ENCODE measurements at regions not wholly inside any gene's neighbourhood (a gene's known extent, or its start where the extent isn't known, plus 50 kb on each side); places are given as distances from the start of the nearest gene placed in this dataset.

DNA sequence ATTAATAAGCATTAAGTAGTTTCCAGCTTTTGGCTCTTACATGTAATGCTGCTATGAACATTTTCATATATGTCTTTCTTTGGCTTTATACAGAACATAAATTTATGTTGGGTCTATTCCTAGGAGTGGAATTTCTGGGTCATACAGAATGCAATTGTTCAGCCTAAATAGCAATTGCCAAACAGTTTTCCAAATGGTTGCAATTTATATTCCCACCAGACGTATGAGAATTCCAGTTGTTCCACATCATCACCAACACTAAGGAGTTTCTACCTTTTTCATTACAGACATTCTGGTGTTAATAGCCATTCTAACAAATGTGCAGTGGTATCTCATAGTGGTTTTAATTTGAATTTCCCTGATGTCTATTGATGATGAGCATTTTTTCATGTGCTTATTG, 160.1 kb upstream of the TMC3 start:
- no peak for TF ChIP-seq POLR2A (IDR thresholded peaks at IDR 0.05; ENCODE audit: extremely low read depth, insufficient read length)
- TF ChIP-seq, protein P1, sequence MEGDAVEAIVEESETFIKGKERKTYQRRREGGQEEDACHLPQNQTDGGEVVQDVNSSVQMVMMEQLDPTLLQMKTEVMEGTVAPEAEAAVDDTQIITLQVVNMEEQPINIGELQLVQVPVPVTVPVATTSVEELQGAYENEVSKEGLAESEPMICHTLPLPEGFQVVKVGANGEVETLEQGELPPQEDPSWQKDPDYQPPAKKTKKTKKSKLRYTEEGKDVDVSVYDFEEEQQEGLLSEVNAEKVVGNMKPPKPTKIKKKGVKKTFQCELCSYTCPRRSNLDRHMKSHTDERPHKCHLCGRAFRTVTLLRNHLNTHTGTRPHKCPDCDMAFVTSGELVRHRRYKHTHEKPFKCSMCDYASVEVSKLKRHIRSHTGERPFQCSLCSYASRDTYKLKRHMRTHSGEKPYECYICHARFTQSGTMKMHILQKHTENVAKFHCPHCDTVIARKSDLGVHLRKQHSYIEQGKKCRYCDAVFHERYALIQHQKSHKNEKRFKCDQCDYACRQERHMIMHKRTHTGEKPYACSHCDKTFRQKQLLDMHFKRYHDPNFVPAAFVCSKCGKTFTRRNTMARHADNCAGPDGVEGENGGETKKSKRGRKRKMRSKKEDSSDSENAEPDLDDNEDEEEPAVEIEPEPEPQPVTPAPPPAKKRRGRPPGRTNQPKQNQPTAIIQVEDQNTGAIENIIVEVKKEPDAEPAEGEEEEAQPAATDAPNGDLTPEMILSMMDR (IDR thresholded peaks at IDR 0.05; ENCODE audit: low read depth, low read length): no peak
- TF ChIP-seq, protein P2, sequence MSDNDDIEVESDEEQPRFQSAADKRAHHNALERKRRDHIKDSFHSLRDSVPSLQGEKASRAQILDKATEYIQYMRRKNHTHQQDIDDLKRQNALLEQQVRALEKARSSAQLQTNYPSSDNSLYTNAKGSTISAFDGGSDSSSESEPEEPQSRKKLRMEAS (IDR thresholded peaks at IDR 0.05; ENCODE audit: low read depth, low read length): no peak
- TF ChIP-seq MYC (IDR thresholded peaks at IDR 0.05; ENCODE audit: low read depth, low read length): no peak
- H3K4me3 ChIP-seq (ENCODE audit: low read depth, low read length): no peak overlapping the region
- DNase-seq (ENCODE audit: low read depth): no peak

DNA sequence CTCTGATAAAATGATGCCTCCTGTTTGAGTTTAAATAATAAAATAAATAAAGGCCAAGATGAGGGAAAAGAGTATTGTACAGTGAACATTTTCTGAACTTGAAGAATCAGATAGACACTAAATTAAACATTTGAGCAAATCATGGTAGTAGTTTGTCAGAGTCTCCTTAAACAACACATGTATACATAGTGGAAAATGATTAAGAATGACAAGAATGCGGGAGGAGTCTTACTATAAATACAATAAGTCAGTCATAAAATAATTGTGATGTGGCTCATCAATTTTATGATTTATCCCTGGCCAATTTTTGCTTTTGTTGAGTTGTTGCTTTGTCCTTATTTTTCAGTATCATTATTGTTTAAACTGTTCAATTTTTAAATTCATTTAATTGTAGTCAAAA, 158.0 kb upstream of the TMC3 start:
- no peak for TF ChIP-seq POLR2A (IDR thresholded peaks at IDR 0.05; ENCODE audit: extremely low read depth, insufficient read length)
- TF ChIP-seq, protein P1 (IDR thresholded peaks at IDR 0.05; ENCODE audit: low read depth, low read length): no peak
- TF ChIP-seq, protein P2 (IDR thresholded peaks at IDR 0.05; ENCODE audit: low read depth, low read length): no peak
- no peak for TF ChIP-seq MYC (IDR thresholded peaks at IDR 0.05; ENCODE audit: low read depth, low read length)
- DNase-seq (ENCODE audit: low read depth): no peak
- no peak overlapping the region for H3K4me3 ChIP-seq (ENCODE audit: low read depth, low read length)

DNA sequence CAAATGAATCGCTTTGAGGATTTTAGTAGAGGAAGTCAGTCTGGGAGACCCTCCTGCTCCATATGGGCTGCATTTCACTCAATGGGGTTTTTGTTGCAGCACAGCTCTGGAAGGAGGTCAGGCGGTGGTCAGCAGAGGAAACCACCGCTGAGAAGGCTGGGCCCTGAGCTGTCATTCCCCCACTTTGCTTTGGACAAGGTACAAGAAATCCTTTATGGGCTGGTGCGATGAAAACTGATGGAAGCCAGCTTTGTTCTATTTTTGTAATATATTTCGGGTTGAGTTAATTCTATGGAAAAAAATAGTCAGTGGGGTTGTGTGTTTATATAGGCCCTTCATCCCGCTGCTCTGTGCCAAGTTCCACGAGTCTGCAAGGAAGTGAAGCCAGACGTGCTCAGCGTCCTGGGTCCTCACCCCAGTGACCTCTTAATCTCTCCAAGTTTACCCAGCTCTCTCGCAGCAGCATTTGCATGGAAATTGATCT, 157.1 kb upstream of the TMC3 start:
- no peak overlapping the region for H3K4me3 ChIP-seq (ENCODE audit: low read depth, low read length)
- no peak for DNase-seq (ENCODE audit: low read depth)

DNA sequence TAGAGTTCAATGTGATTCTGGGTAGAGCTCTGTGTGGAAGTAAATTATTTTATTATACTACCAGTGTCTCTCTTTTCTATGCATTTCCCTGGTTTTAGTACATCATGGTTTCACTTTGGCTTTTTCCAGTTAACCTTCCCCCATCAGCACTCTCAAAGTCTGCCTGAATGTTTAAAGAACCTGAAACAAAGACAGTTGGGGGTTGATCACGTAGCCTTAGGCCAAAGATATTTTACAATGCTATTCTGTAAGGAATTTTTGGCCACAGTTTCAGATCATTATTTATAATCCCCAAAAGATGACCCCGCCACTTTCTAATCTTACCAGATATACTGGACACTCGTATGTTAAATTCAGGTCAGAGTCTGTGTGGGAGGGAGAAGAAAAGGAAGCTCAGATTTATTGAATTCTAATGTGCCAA, 156.3 kb upstream of the TMC3 start:
- no peak for DNase-seq (ENCODE audit: low read depth)
- no peak for TF ChIP-seq POLR2A (IDR thresholded peaks at IDR 0.05; ENCODE audit: extremely low read depth, insufficient read length)
- TF ChIP-seq, protein P1 (IDR thresholded peaks at IDR 0.05; ENCODE audit: low read depth, low read length): no peak
- no peak for TF ChIP-seq MYC (IDR thresholded peaks at IDR 0.05; ENCODE audit: low read depth, low read length)

More for the DNA sequence above, 157.1 kb upstream of the TMC3 start:
- TF ChIP-seq, protein P1 (IDR thresholded peaks at IDR 0.05; ENCODE audit: low read depth, low read length): no peak
- TF ChIP-seq POLR2A (IDR thresholded peaks at IDR 0.05; ENCODE audit: extremely low read depth, insufficient read length): no peak
- TF ChIP-seq MYC (IDR thresholded peaks at IDR 0.05; ENCODE audit: low read depth, low read length): no peak
- TF ChIP-seq, protein P2 (IDR thresholded peaks at IDR 0.05; ENCODE audit: low read depth, low read length): no peak

DNA sequence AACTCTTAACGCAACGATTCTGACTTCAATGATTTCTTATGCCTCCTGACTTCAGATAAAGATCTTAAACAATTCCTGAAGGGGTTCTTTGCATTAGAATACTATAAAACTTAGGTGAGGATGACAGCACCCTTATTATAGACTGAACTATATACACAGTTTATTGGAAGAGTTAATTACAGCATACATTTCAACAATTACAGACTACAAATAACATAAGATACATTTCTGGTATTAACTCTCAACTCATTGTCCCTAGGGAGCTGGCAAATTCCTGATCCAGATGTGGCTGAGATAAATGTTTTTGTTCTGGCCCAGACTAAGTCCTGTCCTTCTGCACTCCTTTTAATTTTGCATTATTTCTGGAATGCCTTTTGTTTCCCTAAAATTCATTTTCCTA, 155.5 kb upstream of the TMC3 start:
- TF ChIP-seq, protein P2 (IDR thresholded peaks at IDR 0.05; ENCODE audit: low read depth, low read length): no peak
- TF ChIP-seq MYC (IDR thresholded peaks at IDR 0.05; ENCODE audit: low read depth, low read length) (no peak), POLR2A (IDR thresholded peaks at IDR 0.05; ENCODE audit: extremely low read depth, insufficient read length) (no peak)
- TF ChIP-seq, protein P1 (IDR thresholded peaks at IDR 0.05; ENCODE audit: low read depth, low read length): no peak
- H3K4me3 ChIP-seq (ENCODE audit: low read depth, low read length): no peak overlapping the region
- DNase-seq (ENCODE audit: low read depth): no peak

More for the DNA sequence above, 156.3 kb upstream of the TMC3 start:
- no peak overlapping the region for H3K4me3 ChIP-seq (ENCODE audit: low read depth, low read length)

DNA sequence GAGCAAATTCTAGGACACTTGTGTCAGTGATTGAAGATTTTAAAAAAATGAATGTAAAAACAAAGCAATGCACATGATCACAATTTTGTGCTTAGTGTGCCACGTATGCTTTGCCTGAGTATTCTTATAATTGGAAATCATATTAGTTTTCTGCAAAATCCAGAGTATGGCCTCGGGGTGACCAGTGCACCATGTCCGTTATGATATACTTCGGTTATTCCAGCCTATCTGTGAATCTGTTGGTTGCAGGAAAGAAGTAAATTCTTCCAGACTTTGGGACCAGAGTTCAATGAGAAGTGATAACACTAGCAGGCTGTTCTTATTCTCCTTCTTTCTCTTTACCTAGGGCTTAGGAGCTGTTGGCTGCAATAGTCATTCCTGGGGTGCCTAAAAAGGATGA, 152.0 kb upstream of the TMC3 start:
- no peak for DNase-seq (ENCODE audit: low read depth)
- no peak overlapping the region for H3K4me3 ChIP-seq (ENCODE audit: low read depth, low read length)
- TF ChIP-seq POLR2A (IDR thresholded peaks at IDR 0.05; ENCODE audit: extremely low read depth, insufficient read length): no peak
- TF ChIP-seq MYC (IDR thresholded peaks at IDR 0.05; ENCODE audit: low read depth, low read length): no peak
- TF ChIP-seq, protein P2 (IDR thresholded peaks at IDR 0.05; ENCODE audit: low read depth, low read length): no peak
- TF ChIP-seq, protein P1 (IDR thresholded peaks at IDR 0.05; ENCODE audit: low read depth, low read length): no peak

Measured in NB4 (cell line).